H9 (cell line): ENCODE measurements at regions not wholly inside any gene's neighbourhood (a gene's known extent, or its start where the extent isn't known, plus 50 kb on each side); places are given as distances from the start of the nearest gene placed in this dataset.

ENCODE experiments used
- DNase-seq: peaks from one replicate; pipeline ENCODE4 v3.0.0-alpha.2; 2017
- H2AFZ ChIP-seq: one replicate; pipeline ENCODE4 v1.6.1; 2013; ENCODE audit warnings: mild to moderate bottlenecking, low read length, control low read depth, moderate library complexity
- H2AK5ac ChIP-seq: 2 replicates; pipeline ENCODE4 v1.6.1; 2013; ENCODE audit warnings: low read length, control low read depth, mixed read lengths; ENCODE audit not compliant: insufficient read length
- H2BK120ac ChIP-seq: one replicate; pipeline ENCODE4 v1.6.1; 2013; ENCODE audit warnings: low read depth, mild to moderate bottlenecking, low read length, control low read depth, inconsistent platforms; ENCODE audit not compliant: poor library complexity, severe bottlenecking
- H2BK12ac ChIP-seq: 2 replicates; pipeline ENCODE4 v1.6.1; 2013; ENCODE audit warnings: low read length, control low read depth, mixed read lengths, low read depth; ENCODE audit not compliant: insufficient read length
- H2BK15ac ChIP-seq: 2 replicates; pipeline ENCODE4 v1.6.1; 2013; ENCODE audit warnings: low read depth, low read length, control low read depth
- H2BK20ac ChIP-seq: one replicate; pipeline ENCODE4 v1.6.1; 2013; ENCODE audit warnings: low read depth, mild to moderate bottlenecking, low read length, control low read depth, inconsistent platforms; ENCODE audit not compliant: poor library complexity, severe bottlenecking
- H2BK5ac ChIP-seq: 2 replicates; pipeline ENCODE4 v1.6.1; 2013; ENCODE audit warnings: low read length, control low read depth, mixed read lengths; ENCODE audit not compliant: insufficient read length
- H3K14ac ChIP-seq: 2 replicates; pipeline ENCODE4 v1.6.1; 2013; ENCODE audit warnings: low read length, control low read depth; ENCODE audit not compliant: insufficient read depth
- H3K18ac ChIP-seq: 2 replicates; pipeline ENCODE4 v1.6.1; 2013; ENCODE audit warnings: low read depth, mild to moderate bottlenecking, mixed read lengths, low read length, control low read depth; ENCODE audit not compliant: insufficient read length
- H3K23ac ChIP-seq: 2 replicates; pipeline ENCODE4 v1.6.1; 2013; ENCODE audit warnings: low read length, control low read depth, mixed read lengths, low read depth; ENCODE audit not compliant: insufficient read length
- H3K23me2 ChIP-seq: 2 replicates; pipeline ENCODE4 v1.6.1; 2013; ENCODE audit warnings: low read depth, mild to moderate bottlenecking, mixed read lengths, low read length, control low read depth; ENCODE audit not compliant: insufficient read length, poor library complexity, severe bottlenecking
- H3K27ac ChIP-seq: 2 replicates; pipeline ENCODE4 v1.5.1; 2013; ENCODE audit warnings: low read length, control low read depth, mixed read lengths, low read depth; ENCODE audit not compliant: insufficient read length
- H3K27me3 ChIP-seq: 2 replicates; pipeline ENCODE4 v1.6.1; 2013; ENCODE audit warnings: low read length, control low read depth, inconsistent platforms; ENCODE audit not compliant: insufficient read depth
- H3K4ac ChIP-seq: 2 replicates; pipeline ENCODE4 v1.6.1; 2013; ENCODE audit warnings: low read depth, mild to moderate bottlenecking, control low read depth, inconsistent platforms, low read length, moderate library complexity
- H3K4me1 ChIP-seq: 2 replicates; pipeline ENCODE4 v1.6.1; 2013; ENCODE audit warnings: low read length, control low read depth, inconsistent platforms; ENCODE audit not compliant: insufficient read depth
- H3K4me2 ChIP-seq: 2 replicates; pipeline ENCODE4 v1.6.1; 2013; ENCODE audit warnings: low read length, control low read depth, mixed read lengths; ENCODE audit not compliant: insufficient read length, insufficient read depth
- H3K56ac ChIP-seq: 2 replicates; pipeline ENCODE4 v1.6.1; 2013; ENCODE audit warnings: low read depth, mild to moderate bottlenecking, mixed read lengths, low read length, control low read depth; ENCODE audit not compliant: insufficient read length
- H3K79me1 ChIP-seq: 2 replicates; pipeline ENCODE4 v1.6.1; 2013; ENCODE audit warnings: low read depth, mild to moderate bottlenecking, moderate library complexity, low read length, control low read depth, inconsistent platforms; ENCODE audit not compliant: insufficient read depth, poor library complexity, severe bottlenecking
- H3K79me2 ChIP-seq: 2 replicates; pipeline ENCODE4 v1.6.1; 2013; ENCODE audit warnings: low read length, control low read depth, inconsistent platforms; ENCODE audit not compliant: insufficient read depth
- H3K9ac ChIP-seq: 2 replicates; pipeline ENCODE4 v1.6.1; 2013; ENCODE audit warnings: low read length, control low read depth, mixed read lengths; ENCODE audit not compliant: insufficient read length; ENCODE audit errors: extremely low read depth
- H3K9me3 ChIP-seq: one replicate; pipeline ENCODE4 v1.6.1; 2013; ENCODE audit warnings: low read depth, low read length, inconsistent platforms; ENCODE audit not compliant: control insufficient read depth
- H3T11ph ChIP-seq: one replicate; pipeline ENCODE4 v1.6.1; 2013; ENCODE audit warnings: mild to moderate bottlenecking, low read length, control low read depth, inconsistent platforms
- H4K20me1 ChIP-seq: one replicate; pipeline ENCODE4 v1.6.1; 2013; ENCODE audit not compliant: control insufficient read depth, insufficient read length, insufficient read depth
- H4K5ac ChIP-seq: 2 replicates; pipeline ENCODE4 v1.6.1; 2013; ENCODE audit warnings: low read depth, mild to moderate bottlenecking, mixed read lengths, low read length, control low read depth; ENCODE audit not compliant: insufficient read length
- H4K8ac ChIP-seq: replicated peaks from 2 replicates; pipeline ENCODE4 v1.6.1; 2013; ENCODE audit warnings: low read length, control low read depth, mixed read lengths, low read depth; ENCODE audit not compliant: insufficient read length
- H4K91ac ChIP-seq: 2 replicates; pipeline ENCODE4 v1.6.1; 2013; ENCODE audit warnings: low read depth, mild to moderate bottlenecking, moderate library complexity, mixed read lengths, low read length, control low read depth; ENCODE audit not compliant: insufficient read length
- H3K27ac Mint-ChIP-seq, 3 experiments: 2 replicates in 2 of 3; 3 replicates in 1 of 3; pipeline ENCODE4 v1.8.0; 2020 to 2021; ENCODE audit warnings: mixed read lengths in 3 of 3, mild to moderate bottlenecking in 1 of 3, moderate library complexity in 1 of 3
- H3K27me3 Mint-ChIP-seq: 2 replicates; pipeline ENCODE4 v1.8.0; 2021; ENCODE audit warnings: low read depth, mild to moderate bottlenecking, moderate library complexity, mixed read lengths
- H3K36me3 Mint-ChIP-seq, 3 experiments: 2 replicates in 2 of 3; 3 replicates in 1 of 3; pipeline ENCODE4 v1.8.0; 2020 to 2021; ENCODE audit warnings: low read depth in 3 of 3, mixed read lengths in 3 of 3; ENCODE audit not compliant: insufficient read depth in 1 of 3
- H3K4me1 Mint-ChIP-seq, 2 experiments: 2 replicates each; pipeline ENCODE4 v1.8.0; 2020; ENCODE audit warnings: mixed read lengths in 2 of 2
- H3K4me3 Mint-ChIP-seq, 2 experiments: 2 replicates in 1 of 2; 3 replicates in 1 of 2; pipeline ENCODE4 v1.8.0; 2020 to 2021; ENCODE audit warnings: mild to moderate bottlenecking in 2 of 2, mixed read lengths in 2 of 2, moderate library complexity in 1 of 2
- H3K9me3 Mint-ChIP-seq, 2 experiments: 2 replicates in 1 of 2; 3 replicates in 1 of 2; pipeline ENCODE4 v1.8.0; 2020; ENCODE audit warnings: mild to moderate bottlenecking in 2 of 2, mixed read lengths in 2 of 2, moderate library complexity in 1 of 2
- CTCF ChIP-seq: fragments of 200-600 bp; sonication (generic); conservative IDR thresholded peaks from 3 replicates; pipeline ENCODE4 v1.8.0; 2021; ENCODE audit warnings: antibody characterized with exemption, mild to moderate bottlenecking
- WGBS: extraction: QIAGEN DNeasy Blood & Tissue Kit; methylation state at CpG from one replicate; pipeline ENCODE4 v1.1.7; 2013; ENCODE audit warnings: missing lambda C conversion rate, low lambda C conversion rate, mixed read lengths; ENCODE audit not compliant: insufficient read length; ENCODE audit errors: extremely low coverage; 5-methylcytosine and 5-hydroxymethylcytosine counted together

- no peak for TF ChIP-seq CTCF
- Histone ChIP-seq H3K9me3 (no peaks in the 10 kb centered on the region), H2BK120ac (no peak overlapping the region), H3K79me2 (no peaks in the 10 kb centered on the region), H4K20me1 (no peaks in the 10 kb centered on the region), H3K23ac (no peak overlapping the region), H2AFZ (no peak overlapping the region), H3K23me2 (no peaks in the 10 kb centered on the region), H2BK15ac (no peak overlapping the region), H3K4ac (no peak overlapping the region), H4K8ac (no peak overlapping the region), H3K4me2 (no peak overlapping the region), H3K18ac (no peak overlapping the region), H3K4me1 (no peaks in the 10 kb centered on the region), H3K27me3 (no peaks in the 10 kb centered on the region; the same call in 1 of the 2 replicates), H2AK5ac (no peak overlapping the region), H4K5ac (no peak overlapping the region), H3K27ac (no peak overlapping the region), H3T11ph (no peak overlapping the region), H3K14ac (no peak overlapping the region), H3K9ac (no peak overlapping the region), H4K91ac (no peak overlapping the region), H2BK5ac (no peak overlapping the region), H2BK12ac (no peak overlapping the region), H3K79me1 (no peaks in the 10 kb centered on the region), H3K56ac (no peak overlapping the region), H2BK20ac (no peak overlapping the region)
- H3K27ac Mint-ChIP-seq, result no peak overlapping the region
- no CpG with 5 or more reads among the region's 2 CpGs for WGBS
- peaks cover 7 to 10% of the 10 kb centered on the region in 2 experiments; a peak in 3 of 4 replicates for H3K4me1 Mint-ChIP-seq
- DNase-seq, result no peak
- H3K4me3 Mint-ChIP-seq, result no peak overlapping the region
- H3K27me3 Mint-ChIP-seq, result peaks cover 43% of the 10 kb centered on the region
- H3K9me3 Mint-ChIP-seq, result no peaks in the 10 kb centered on the region
- no peaks in the 10 kb centered on the region for H3K36me3 Mint-ChIP-seq
Observed at GRCh38 chr2:222040333-222040732, 258.5 kb downstream of the PAX3 start.
